SU-DHL-6 (cell line): ENCODE measurements at regions not wholly inside any gene's neighbourhood (a gene's known extent, or its start where the extent isn't known, plus 50 kb on each side); places are given as distances from the start of the nearest gene placed in this dataset.
"Not testable (repeated sequence)": the region's sequence is repeated elsewhere in the genome, so short reads cannot be mapped to it uniquely, and the experiment has no call there.

Experiments
- EZH2phosphoT487 ChIP-seq: fragments of 200-600 bp; sonication (generic), shearing (Covaris generic); conservative IDR thresholded peaks from 2 replicates; pipeline ENCODE4 v1.6.1; 2018; ENCODE audit warnings: mild to moderate bottlenecking, antibody characterized with exemption, low read length, moderate library complexity, mixed read lengths
- TF ChIP-seq, protein P1 (sequence below): fragments of 200-600 bp; sonication (generic); IDR thresholded peaks from one replicate; pipeline ENCODE4 v1.5.1; 2017; ENCODE audit warnings: antibody characterized with exemption, mild to moderate bottlenecking, low read length, moderate library complexity; ENCODE audit not compliant: insufficient read depth, poor library complexity, severe bottlenecking

DNA sequence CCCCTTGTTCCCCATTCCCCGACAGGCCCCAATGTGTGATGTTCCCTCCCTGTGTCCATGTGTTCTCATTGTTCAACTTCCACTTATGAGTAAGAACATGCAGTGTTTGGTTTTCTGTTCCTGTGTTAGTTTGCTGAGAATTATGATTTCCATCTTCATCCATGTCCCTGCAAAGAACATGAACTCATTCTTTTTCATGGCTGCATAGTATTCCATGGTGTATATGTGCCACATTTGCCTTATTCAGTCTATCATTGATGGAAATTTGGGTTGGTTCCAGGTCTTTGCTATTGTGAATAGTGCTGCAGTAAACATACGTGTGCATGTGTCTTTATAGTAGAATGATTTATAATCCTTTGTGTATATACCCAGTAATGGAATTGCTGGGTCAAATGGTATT is 229.8 kb upstream of the GLRA1 start:
- TF ChIP-seq, protein P1, sequence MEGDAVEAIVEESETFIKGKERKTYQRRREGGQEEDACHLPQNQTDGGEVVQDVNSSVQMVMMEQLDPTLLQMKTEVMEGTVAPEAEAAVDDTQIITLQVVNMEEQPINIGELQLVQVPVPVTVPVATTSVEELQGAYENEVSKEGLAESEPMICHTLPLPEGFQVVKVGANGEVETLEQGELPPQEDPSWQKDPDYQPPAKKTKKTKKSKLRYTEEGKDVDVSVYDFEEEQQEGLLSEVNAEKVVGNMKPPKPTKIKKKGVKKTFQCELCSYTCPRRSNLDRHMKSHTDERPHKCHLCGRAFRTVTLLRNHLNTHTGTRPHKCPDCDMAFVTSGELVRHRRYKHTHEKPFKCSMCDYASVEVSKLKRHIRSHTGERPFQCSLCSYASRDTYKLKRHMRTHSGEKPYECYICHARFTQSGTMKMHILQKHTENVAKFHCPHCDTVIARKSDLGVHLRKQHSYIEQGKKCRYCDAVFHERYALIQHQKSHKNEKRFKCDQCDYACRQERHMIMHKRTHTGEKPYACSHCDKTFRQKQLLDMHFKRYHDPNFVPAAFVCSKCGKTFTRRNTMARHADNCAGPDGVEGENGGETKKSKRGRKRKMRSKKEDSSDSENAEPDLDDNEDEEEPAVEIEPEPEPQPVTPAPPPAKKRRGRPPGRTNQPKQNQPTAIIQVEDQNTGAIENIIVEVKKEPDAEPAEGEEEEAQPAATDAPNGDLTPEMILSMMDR = not testable (repeated sequence)
- TF ChIP-seq EZH2phosphoT487 = not testable (repeated sequence)
